Tibial artery (tissue), 4 donors: ENCODE measurements at regions not wholly inside any gene's neighbourhood (a gene's known extent, or its start where the extent isn't known, plus 50 kb on each side); places are given as distances from the start of the nearest gene placed in this dataset.

Experiments used
- DNase-seq, 2 donors: peaks; one replicate each; pipeline ENCODE4 v3.0.0-alpha.2; 2019
- H3K27ac ChIP-seq, 2 donors: fragments of 200-600 bp; sonication (generic) in 1 of 2; 1 replicate in 1 of 2; 2 replicates in 1 of 2; pipeline ENCODE4 v1.5.1; 2018 to 2019; ENCODE audit warnings: mild to moderate bottlenecking in 1 of 2
- H3K27me3 ChIP-seq, 2 donors: fragments of 200-600 bp; sonication (generic) in 1 of 2; one replicate each; pipeline versions ENCODE4 v1.5.1 to v1.6.0; 2016 to 2019
- H3K36me3 ChIP-seq, 3 donors: fragments of 200-600 bp; sonication (generic) in 2 of 3; one replicate each; pipeline ENCODE4 v1.5.1; 2016 to 2019; ENCODE audit warnings: mild to moderate bottlenecking in 2 of 3
- H3K4me1 ChIP-seq, 4 donors: fragments of 200-600 bp; sonication (generic) in 2 of 4; 1 replicate in 3 of 4; 2 replicates in 1 of 4; pipeline ENCODE4 v1.5.1; 2016 to 2019
- H3K4me3 ChIP-seq, 2 donors: fragments of 200-600 bp; sonication (generic) in 1 of 2; 1 replicate in 1 of 2; 2 replicates in 1 of 2; pipeline ENCODE4 v1.5.1; 2018 to 2019; ENCODE audit warnings: mild to moderate bottlenecking in 2 of 2
- H3K9me3 ChIP-seq, 3 donors: fragments of 200-600 bp; sonication (generic) in 1 of 3; one replicate each; pipeline ENCODE4 v1.5.1; 2016 to 2019
- CTCF ChIP-seq, 2 experiments: fragments of 200-600 bp in 1 of 2; fragments of 450-650 bp in 1 of 2; IDR thresholded peaks; one replicate each; pipeline ENCODE4 v1.5.1; 2017 to 2019; ENCODE audit warnings: antibody characterized with exemption in 2 of 2, mild to moderate bottlenecking in 1 of 2, moderate library complexity in 1 of 2
- intact Hi-C: fragments of 100-400 bp; cut with DNase I; formaldehyde crosslinking; loops from one replicate; pipeline ENCODE4 v1.15.0; 2023; ENCODE audit warnings: low total_unique reads

GRCh38 chr21:35107520-35107919 lies 58.4 kb upstream of the RUNX1 start:
- intact Hi-C loops, result no loop called here
- H3K27me3 ChIP-seq, result no peaks in the 10 kb centered on the region
- no peak overlapping the region for H3K27ac ChIP-seq
- no peak for TF ChIP-seq CTCF (IDR thresholded peaks at IDR 0.05)
- H3K4me1 ChIP-seq, result no peaks in the 10 kb centered on the region
- H3K36me3 ChIP-seq, result no peaks in the 10 kb centered on the region
- DNase-seq, result no peak
- peaks cover 0 to 3% (median 0%) of the 10 kb centered on the region in 3 donors for H3K9me3 ChIP-seq
- H3K4me3 ChIP-seq, result no peak overlapping the region

DNA sequence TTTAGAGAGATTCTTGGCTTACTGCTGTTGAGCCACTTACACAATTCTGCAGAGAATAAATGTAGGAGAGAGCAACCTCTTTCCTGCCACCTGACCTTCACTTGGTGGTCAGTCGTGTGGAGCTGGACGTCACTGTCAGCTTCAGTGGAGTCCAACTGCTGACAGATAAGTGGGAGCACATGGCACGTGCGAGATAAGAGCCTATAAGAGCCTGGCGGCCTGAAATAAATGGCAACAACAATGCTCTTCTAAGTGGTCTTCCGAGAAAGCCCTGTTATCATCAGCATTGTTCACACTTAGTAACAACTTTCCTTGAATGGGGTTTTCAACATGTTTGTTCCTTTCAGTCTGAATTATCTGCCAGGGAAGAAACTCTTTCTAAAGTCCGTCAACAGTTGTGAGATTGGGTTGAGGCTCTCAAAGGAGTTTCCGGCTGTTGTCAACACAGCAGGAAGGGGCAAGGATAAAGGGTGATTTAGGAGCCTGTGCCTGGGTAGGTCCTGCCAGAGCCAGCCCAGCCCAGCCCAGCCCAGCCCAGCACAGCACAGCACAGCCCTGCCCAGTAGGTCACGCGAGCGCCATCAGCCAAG lies 57.2 kb upstream of the RUNX1 start:
- H3K36me3 ChIP-seq, result no peaks in the 10 kb centered on the region
- H3K27ac ChIP-seq, result no peak overlapping the region
- no peaks in the 10 kb centered on the region for H3K4me1 ChIP-seq
- DNase-seq, result no peak
- intact Hi-C loops, result no loop called here
- no peaks in the 10 kb centered on the region for H3K27me3 ChIP-seq
- peaks cover 0 to 3% (median 0%) of the 10 kb centered on the region in 3 donors for H3K9me3 ChIP-seq
- TF ChIP-seq CTCF (IDR thresholded peaks at IDR 0.05), result no peak
- no peak overlapping the region for H3K4me3 ChIP-seq

DNA sequence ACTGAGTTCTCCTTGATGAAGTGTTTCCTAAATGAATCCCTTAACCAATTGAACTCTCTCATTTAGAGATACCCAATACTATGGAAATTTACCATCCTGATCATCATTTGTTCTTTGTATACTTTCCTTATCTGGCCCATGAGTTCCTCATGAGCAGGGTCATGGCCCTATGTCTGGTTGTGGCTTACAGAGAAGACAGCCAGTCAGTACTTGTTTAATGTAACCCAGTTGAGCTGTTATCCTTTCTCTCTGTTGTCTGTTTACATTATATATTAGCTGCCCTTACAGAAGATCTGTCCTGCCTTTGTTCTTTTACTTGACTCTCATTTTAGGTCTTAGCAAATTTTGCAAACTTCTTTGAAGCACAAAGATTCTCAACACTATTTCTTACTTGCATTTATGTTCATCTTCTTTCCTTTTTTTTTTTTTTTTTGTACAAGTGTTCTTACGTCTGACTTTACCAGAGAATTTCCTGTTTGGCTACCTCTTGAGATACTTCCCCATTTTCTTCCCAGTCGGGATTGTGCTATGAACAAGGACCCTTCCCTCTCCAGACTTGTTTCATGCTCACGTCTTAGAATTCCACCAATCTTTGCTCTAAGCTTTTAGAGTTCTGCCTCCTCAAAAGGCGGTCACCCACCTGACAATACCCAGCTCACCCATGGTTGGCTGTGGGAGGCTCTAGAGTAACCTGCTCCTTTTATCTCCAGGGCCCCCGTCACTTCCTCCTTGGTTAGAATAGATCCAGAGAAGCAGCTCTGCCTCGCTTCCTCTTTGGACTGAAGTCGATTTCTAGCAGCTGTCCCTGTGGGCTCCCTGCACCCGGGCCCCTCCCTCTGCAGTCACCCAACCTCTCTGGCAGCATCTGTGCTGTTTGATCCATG lies 53.6 kb upstream of the RUNX1 start:
- no peaks in the 10 kb centered on the region for H3K27me3 ChIP-seq
- intact Hi-C loops, result no loop called here
- no peak for TF ChIP-seq CTCF (IDR thresholded peaks at IDR 0.05)
- no peaks in the 10 kb centered on the region for H3K36me3 ChIP-seq
- no peak overlapping the region for H3K27ac ChIP-seq
- peak; percentile 67 to 76 for DNase-seq
- no peaks in the 10 kb centered on the region for H3K4me1 ChIP-seq
- H3K9me3 ChIP-seq, result no peaks in the 10 kb centered on the region
- no peak overlapping the region for H3K4me3 ChIP-seq

DNA sequence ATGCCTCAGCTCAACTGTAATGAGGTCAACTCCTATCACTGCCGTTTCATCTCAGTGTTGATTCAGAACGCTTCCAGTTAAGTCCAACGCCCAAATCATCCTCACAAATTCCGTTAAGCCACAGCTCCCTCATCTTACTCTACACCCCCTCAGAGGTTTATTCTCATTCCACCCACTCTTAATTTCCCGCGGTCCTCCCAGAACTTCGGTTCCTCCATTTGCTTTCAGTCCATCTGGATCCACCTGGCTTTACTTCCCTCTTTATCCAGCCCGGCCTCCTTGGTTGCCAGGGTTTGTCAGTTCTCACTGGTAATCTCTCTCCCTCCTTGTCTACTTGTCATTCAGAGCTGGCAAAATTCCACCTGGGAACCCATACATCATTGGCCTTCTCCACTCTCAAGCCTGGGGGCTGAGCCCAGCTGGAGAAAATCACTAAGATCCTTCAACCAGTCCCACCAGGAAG lies 51.3 kb upstream of the RUNX1 start:
- DNase-seq, result no peak
- intact Hi-C loops, result no loop called here
- TF ChIP-seq CTCF (IDR thresholded peaks at IDR 0.05), result no peak
- Histone ChIP-seq H3K36me3 (no peaks in the 10 kb centered on the region), H3K27me3 (no peaks in the 10 kb centered on the region), H3K4me1 (peaks cover 0 to 9% (median 2%) of the 10 kb centered on the region in 4 donors), H3K9me3 (no peaks in the 10 kb centered on the region), H3K27ac (no peak overlapping the region), H3K4me3 (no peak overlapping the region)

- DNase-seq, result no peak
- no peaks in the 10 kb centered on the region for H3K9me3 ChIP-seq
- peaks cover 0 to 9% (median 2%) of the 10 kb centered on the region in 4 donors for H3K4me1 ChIP-seq
- intact Hi-C loops, result no loop called here
- TF ChIP-seq CTCF (IDR thresholded peaks at IDR 0.05), result no peak
- H3K36me3 ChIP-seq, result no peaks in the 10 kb centered on the region
- H3K27ac ChIP-seq, result no peak overlapping the region
- H3K27me3 ChIP-seq, result no peaks in the 10 kb centered on the region
- no peak overlapping the region for H3K4me3 ChIP-seq
Measured at GRCh38 chr21:35099310-35099709, 50.2 kb upstream of the RUNX1 start.
